Fibroblast of the aortic adventitia (primary cell): ENCODE measurements at regions not wholly inside any gene's neighbourhood (a gene's known extent, or its start where the extent isn't known, plus 50 kb on each side); places are given as distances from the start of the nearest gene placed in this dataset.
"Not testable (repeated sequence)": the region's sequence is repeated elsewhere in the genome, so short reads cannot be mapped to it uniquely, and the experiment has no call there.

Experiments used
- DNase-seq: peaks from one replicate; pipeline ENCODE4 v3.0.0-alpha.2; 2010; ENCODE audit warnings: low read depth
- H3K4me3 ChIP-seq: 2 replicates; pipeline ENCODE4 v1.5.1; 2011; ENCODE audit warnings: low read depth, mild to moderate bottlenecking, control low read depth, low read length, moderate library complexity
- TF ChIP-seq, protein P1 (sequence below): IDR thresholded peaks from 2 replicates; pipeline ENCODE4 v1.5.1; 2011; ENCODE audit warnings: mild to moderate bottlenecking, low read length, control low read depth, inconsistent platforms; ENCODE audit not compliant: insufficient read depth

- TF ChIP-seq, protein P1, sequence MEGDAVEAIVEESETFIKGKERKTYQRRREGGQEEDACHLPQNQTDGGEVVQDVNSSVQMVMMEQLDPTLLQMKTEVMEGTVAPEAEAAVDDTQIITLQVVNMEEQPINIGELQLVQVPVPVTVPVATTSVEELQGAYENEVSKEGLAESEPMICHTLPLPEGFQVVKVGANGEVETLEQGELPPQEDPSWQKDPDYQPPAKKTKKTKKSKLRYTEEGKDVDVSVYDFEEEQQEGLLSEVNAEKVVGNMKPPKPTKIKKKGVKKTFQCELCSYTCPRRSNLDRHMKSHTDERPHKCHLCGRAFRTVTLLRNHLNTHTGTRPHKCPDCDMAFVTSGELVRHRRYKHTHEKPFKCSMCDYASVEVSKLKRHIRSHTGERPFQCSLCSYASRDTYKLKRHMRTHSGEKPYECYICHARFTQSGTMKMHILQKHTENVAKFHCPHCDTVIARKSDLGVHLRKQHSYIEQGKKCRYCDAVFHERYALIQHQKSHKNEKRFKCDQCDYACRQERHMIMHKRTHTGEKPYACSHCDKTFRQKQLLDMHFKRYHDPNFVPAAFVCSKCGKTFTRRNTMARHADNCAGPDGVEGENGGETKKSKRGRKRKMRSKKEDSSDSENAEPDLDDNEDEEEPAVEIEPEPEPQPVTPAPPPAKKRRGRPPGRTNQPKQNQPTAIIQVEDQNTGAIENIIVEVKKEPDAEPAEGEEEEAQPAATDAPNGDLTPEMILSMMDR = no peak
- no peak overlapping the region for H3K4me3 ChIP-seq
- no peak for DNase-seq
These were observed 71.1 kb upstream of the SESTD1 start for GRCh38 chr2:179335732-179336131.

GRCh38 chr2:179332903-179333302, 68.3 kb upstream of the SESTD1 start:
- DNase-seq = no peak
- TF ChIP-seq, protein P1 = no peak
- no peak overlapping the region for H3K4me3 ChIP-seq

DNA sequence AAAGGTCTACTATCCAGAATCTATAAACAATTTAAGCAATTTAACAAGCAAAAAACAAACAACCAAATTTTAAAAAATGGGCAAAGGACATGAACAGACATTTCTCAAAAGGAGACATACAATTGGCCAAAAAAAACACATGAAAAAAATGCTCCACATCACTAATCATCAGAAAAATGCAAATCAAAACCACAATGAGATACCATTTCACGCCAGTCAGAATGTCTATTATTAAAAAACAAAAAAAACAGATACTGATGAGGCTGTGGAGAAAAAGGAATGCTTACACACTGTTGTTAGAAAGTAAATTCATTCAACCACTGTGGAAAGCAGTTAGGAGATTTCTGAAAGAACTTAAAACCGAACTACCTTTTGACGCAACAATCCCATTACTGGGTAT, 66.4 kb upstream of the SESTD1 start:
- TF ChIP-seq, protein P1 = no peak

GRCh38 chr2:179322289-179322688, 57.7 kb upstream of the SESTD1 start:
- no peak overlapping the region for H3K4me3 ChIP-seq

More for the DNA sequence above, 66.4 kb upstream of the SESTD1 start:
- DNase-seq = no peak
- H3K4me3 ChIP-seq = no peak overlapping the region

DNA sequence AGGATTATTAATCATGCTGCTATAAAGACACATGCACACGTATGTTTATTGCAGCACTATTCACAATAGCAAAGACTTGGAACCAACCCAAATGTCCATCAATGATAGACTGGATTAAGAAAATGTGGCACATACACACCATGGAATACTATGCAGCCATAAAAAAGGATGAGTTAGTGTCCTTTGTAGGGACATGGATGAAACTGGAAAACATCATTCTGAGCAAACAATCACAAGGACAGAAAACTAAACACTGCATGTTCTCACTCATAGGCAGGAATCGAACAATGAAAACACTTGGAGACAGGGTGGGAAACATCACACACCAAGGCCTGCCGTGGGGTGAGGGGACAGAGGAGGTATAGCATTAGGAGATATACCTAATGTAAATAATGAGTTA, 56.4 kb upstream of the SESTD1 start:
- not testable (repeated sequence) for H3K4me3 ChIP-seq, DNase-seq

More at GRCh38 chr2:179322289-179322688, 57.7 kb upstream of the SESTD1 start:
- TF ChIP-seq, protein P1 = no peak
- DNase-seq = no peak

- DNase-seq = not testable (repeated sequence)
These were observed 50.1 kb upstream of the SESTD1 start for GRCh38 chr2:179314729-179315128.

More at GRCh38 chr2:179314729-179315128, 50.1 kb upstream of the SESTD1 start:
- not testable (repeated sequence) for H3K4me3 ChIP-seq
